Peyer's patch (tissue), 4 donors: ENCODE measurements at regions not wholly inside any gene's neighbourhood (a gene's known extent, or its start where the extent isn't known, plus 50 kb on each side); places are given as distances from the start of the nearest gene placed in this dataset.

Experiments
- CTCF ChIP-seq, 6 experiments: fragments of 450-650 bp in 4 of 6; fragments of 200-600 bp in 2 of 6; sonication (generic) in 1 of 6; IDR thresholded peaks; one replicate each; pipeline ENCODE4 v1.5.1; 2017 to 2019; ENCODE audit warnings: antibody characterized with exemption in 6 of 6, mild to moderate bottlenecking in 3 of 6, moderate library complexity in 1 of 6
- POLR2A ChIP-seq, 2 donors: fragments of 450-650 bp; IDR thresholded peaks; one replicate each; pipeline ENCODE4 v1.5.1; 2017; ENCODE audit warnings: antibody characterized with exemption in 2 of 2, mild to moderate bottlenecking in 2 of 2, moderate library complexity in 2 of 2

- TF ChIP-seq CTCF (IDR thresholded peaks at IDR 0.05) (no peak), POLR2A (IDR thresholded peaks at IDR 0.05) (no peak)
Measured at GRCh38 chr1:104125266-104125665, 375.6 kb downstream of the AMY1C start.
